ENCODE measurements at regions not wholly inside any gene's neighbourhood (a gene's known extent, or its start where the extent isn't known, plus 50 kb on each side); places are given as distances from the start of the nearest gene placed in this dataset.

- CTCF ChIA-PET, result no interaction called here
- TF ChIP-seq ZBTB6 (tag by site-specific recombination; IDR thresholded peaks at IDR 0.05), result no peak
- 0 out of 2 replicates have a peak, but pooled peaks have one; percentile 34 for TF ChIP-seq ZNF140 (tag by site-specific recombination; IDR thresholded peaks at IDR 0.05)
- peak; percentile 87 for TF ChIP-seq SETDB1 (IDR thresholded peaks at IDR 0.05; ENCODE audit: insufficient read length, low read length)
- peak; percentile 62; the same call in 1 of the 2 replicates for TF ChIP-seq TRIM28 (IDR thresholded peaks at IDR 0.05; ENCODE audit: borderline replicate concordance, low read length)
- H3K36me3 ChIP-seq (ENCODE audit: control insufficient read depth in 2 of 2, insufficient read depth in 1 of 2, low read length in 2 of 2), result no peaks in the 10 kb centered on the region
- no peaks in the 10 kb centered on the region for H3K4me1 ChIP-seq (ENCODE audit: control insufficient read depth, insufficient read depth, low read length)
- H3K9me3 ChIP-seq (ENCODE audit: control insufficient read depth, insufficient read depth, low read depth, low read length), result no peaks in the 10 kb centered on the region; the same call in 1 of the 2 replicates
- H3K27ac ChIP-seq (ENCODE audit: extremely low read depth, low read depth, low read length), result no peak overlapping the region
- no peak overlapping the region for H3K4me3 ChIP-seq (ENCODE audit: low read depth, low read length)
- POLR2A ChIA-PET, result no interaction called here
Measured at GRCh38 chr1:229810140-229810539, 184.1 kb downstream of the URB2 start.

- H3K27ac ChIP-seq (ENCODE audit: extremely low read depth, low read depth, low read length), result no peak overlapping the region
- H3K9me3 ChIP-seq (ENCODE audit: control insufficient read depth, insufficient read depth, low read depth, low read length), result no peaks in the 10 kb centered on the region; the same call in 1 of the 2 replicates
- CTCF ChIA-PET, result no interaction called here
- POLR2A ChIA-PET, result no interaction called here
- no peaks in the 10 kb centered on the region for H3K4me1 ChIP-seq (ENCODE audit: control insufficient read depth, insufficient read depth, low read length)
- TF ChIP-seq ZNF571 (tag by site-specific recombination; IDR thresholded peaks at IDR 0.05), result no peak
- no peak for TF ChIP-seq ZNF530 (tag by site-specific recombination; IDR thresholded peaks at IDR 0.05; ENCODE audit: low read depth)
- no peak for TF ChIP-seq REPIN1 (tag by site-specific recombination; IDR thresholded peaks at IDR 0.05; ENCODE audit: low read depth)
- TF ChIP-seq, protein P1, sequence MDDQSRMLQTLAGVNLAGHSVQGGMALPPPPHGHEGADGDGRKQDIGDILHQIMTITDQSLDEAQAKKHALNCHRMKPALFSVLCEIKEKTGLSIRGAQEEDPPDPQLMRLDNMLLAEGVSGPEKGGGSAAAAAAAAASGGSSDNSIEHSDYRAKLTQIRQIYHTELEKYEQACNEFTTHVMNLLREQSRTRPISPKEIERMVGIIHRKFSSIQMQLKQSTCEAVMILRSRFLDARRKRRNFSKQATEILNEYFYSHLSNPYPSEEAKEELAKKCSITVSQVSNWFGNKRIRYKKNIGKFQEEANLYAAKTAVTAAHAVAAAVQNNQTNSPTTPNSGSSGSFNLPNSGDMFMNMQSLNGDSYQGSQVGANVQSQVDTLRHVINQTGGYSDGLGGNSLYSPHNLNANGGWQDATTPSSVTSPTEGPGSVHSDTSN (CRISPR knock-in tag; IDR thresholded peaks at IDR 0.05), result no peak
- no peak for TF ChIP-seq SP3 (tag by site-specific recombination; IDR thresholded peaks at IDR 0.05)
- TF ChIP-seq ZFHX2 (tag by site-specific recombination; conservative IDR thresholded peaks at IDR 0.05), result no peak
- no peak for TF ChIP-seq ZNF202 (tag by site-specific recombination; IDR thresholded peaks at IDR 0.05; ENCODE audit: borderline replicate concordance)
- H3K4me3 ChIP-seq (ENCODE audit: low read depth, low read length), result no peak overlapping the region
- H3K36me3 ChIP-seq (ENCODE audit: control insufficient read depth in 2 of 2, insufficient read depth in 1 of 2, low read length in 2 of 2), result no peaks in the 10 kb centered on the region
Measured at GRCh38 chr1:229810961-229811360, 184.9 kb downstream of the URB2 start.

GRCh38 chr1:229812148-229812547 is 186.1 kb downstream of the URB2 start:
- TF ChIP-seq ZSCAN23 (tag by site-specific recombination; IDR thresholded peaks at IDR 0.05) (no peak), ZNF366 (tag by site-specific recombination; conservative IDR thresholded peaks at IDR 0.05) (peak; percentile 55)
- no peak overlapping the region for H3K27ac ChIP-seq (ENCODE audit: extremely low read depth, low read depth, low read length)
- no peak overlapping the region for H3K4me3 ChIP-seq (ENCODE audit: low read depth, low read length)
- no peaks in the 10 kb centered on the region for H3K36me3 ChIP-seq (ENCODE audit: control insufficient read depth in 2 of 2, insufficient read depth in 1 of 2, low read length in 2 of 2)
- H3K9me3 ChIP-seq (ENCODE audit: control insufficient read depth, insufficient read depth, low read depth, low read length), result no peaks in the 10 kb centered on the region; the same call in 1 of the 2 replicates
- POLR2A ChIA-PET, result no interaction called here
- CTCF ChIA-PET, result no interaction called here
- H3K4me1 ChIP-seq (ENCODE audit: control insufficient read depth, insufficient read depth, low read length), result no peaks in the 10 kb centered on the region

GRCh38 chr1:229812693-229813092 is 186.6 kb downstream of the URB2 start:
- H3K4me3 ChIP-seq (ENCODE audit: low read depth, low read length), result no peak overlapping the region
- H3K36me3 ChIP-seq (ENCODE audit: control insufficient read depth in 2 of 2, insufficient read depth in 1 of 2, low read length in 2 of 2), result no peaks in the 10 kb centered on the region
- POLR2A ChIA-PET, result no interaction called here
- no peak overlapping the region for H3K27ac ChIP-seq (ENCODE audit: extremely low read depth, low read depth, low read length)
- no peaks in the 10 kb centered on the region for H3K4me1 ChIP-seq (ENCODE audit: control insufficient read depth, insufficient read depth, low read length)
- CTCF ChIA-PET, result interaction anchor here (0.6 kb wide), 1 partner anchor 217 kb away, joined by 6 read pairs; no protein-coding TSS in a partner anchor
- no peaks in the 10 kb centered on the region; the same call in 1 of the 2 replicates for H3K9me3 ChIP-seq (ENCODE audit: control insufficient read depth, insufficient read depth, low read depth, low read length)
- TF ChIP-seq ZNF404 (tag by site-specific recombination; IDR thresholded peaks at IDR 0.05) (no peak), ZNF501 (tag by site-specific recombination; IDR thresholded peaks at IDR 0.05) (no peak), ZNF266 (tag by site-specific recombination; IDR thresholded peaks at IDR 0.05; ENCODE audit: low read depth) (no peak), ZNF335 (tag by site-specific recombination; conservative IDR thresholded peaks at IDR 0.05) (no peak), ZNF513 (tag by site-specific recombination; IDR thresholded peaks at IDR 0.05) (no peak), ZNF548 (tag by site-specific recombination; IDR thresholded peaks at IDR 0.05) (no peak), ZNF544 (tag by site-specific recombination; IDR thresholded peaks at IDR 0.05) (no peak), ZBTB48 (tag by site-specific recombination; IDR thresholded peaks at IDR 0.05) (no peak), ZNF529 (tag by site-specific recombination; IDR thresholded peaks at IDR 0.05; ENCODE audit: insufficient replicate concordance) (no peak), ZNF777 (tag by site-specific recombination; IDR thresholded peaks at IDR 0.05; ENCODE audit: borderline replicate concordance) (no peak), ZBTB17 (tag by site-specific recombination; IDR thresholded peaks at IDR 0.05) (no peak), ZNF792 (tag by site-specific recombination; IDR thresholded peaks at IDR 0.05) (no peak), ZNF510 (tag by site-specific recombination; IDR thresholded peaks at IDR 0.05; ENCODE audit: insufficient replicate concordance) (peak; percentile 38), ZNF555 (tag by site-specific recombination; conservative IDR thresholded peaks at IDR 0.05) (peak; percentile 62), ZNF670 (tag by site-specific recombination; IDR thresholded peaks at IDR 0.05; ENCODE audit: low read depth) (no peak)

All from HEK293 (cell line).